Activated CD4-positive, alpha-beta T cell treated with anti-CD3 and anti-CD28 coated beads for 24 hours (primary cell): ENCODE measurements at regions not wholly inside any gene's neighbourhood (a gene's known extent, or its start where the extent isn't known, plus 50 kb on each side); places are given as distances from the start of the nearest gene placed in this dataset.
"Not testable (repeated sequence)": the region's sequence is repeated elsewhere in the genome, so short reads cannot be mapped to it uniquely, and the experiment has no call there.

Experiments
- DNase-seq, 2 donors: peaks; one replicate each; pipeline ENCODE4 v3.0.0-alpha.2; 2020; ENCODE audit warnings: low read depth in 2 of 2

DNA sequence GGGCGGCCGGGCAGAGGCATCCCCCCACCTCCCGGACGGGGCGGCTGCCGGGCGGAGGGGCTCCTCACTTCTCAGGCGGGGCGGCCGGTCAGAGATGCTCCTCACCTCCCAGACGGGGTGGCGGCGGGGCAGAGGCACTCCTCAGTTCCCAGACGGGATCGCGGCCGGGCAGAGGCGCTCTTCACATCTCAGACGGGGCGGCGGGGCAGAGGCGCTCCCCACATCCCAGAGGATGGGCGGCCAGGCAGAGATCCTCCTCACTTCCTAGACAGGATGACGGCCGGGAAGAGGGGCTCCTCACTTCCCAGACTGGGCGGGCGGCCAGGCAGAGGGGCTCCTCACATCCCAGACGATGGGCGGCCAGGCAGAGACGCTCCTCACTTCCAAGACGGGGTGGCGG lies 463.2 kb downstream of the SQOR start:
- DNase-seq, result not testable (repeated sequence)

DNA sequence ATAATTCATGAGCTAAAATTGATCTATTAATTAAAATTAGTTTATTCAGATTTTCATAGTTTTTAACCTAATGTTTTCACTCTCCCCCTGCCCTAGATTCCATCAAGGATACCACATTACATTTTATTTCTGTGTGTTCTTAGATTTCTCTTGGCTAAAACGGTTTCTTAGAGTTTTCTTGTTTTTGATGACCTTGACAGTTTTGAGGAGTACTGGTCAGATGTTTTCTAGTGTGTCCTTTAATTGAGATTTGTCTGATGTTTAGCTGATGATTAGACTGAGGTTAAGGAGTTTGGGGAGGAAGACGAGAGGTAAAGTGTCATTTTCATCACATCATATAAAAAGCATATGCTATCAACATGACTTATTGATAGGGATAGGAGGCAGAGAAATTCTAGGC lies 475.9 kb downstream of the SQOR start:
- DNase-seq, result no peak

DNA sequence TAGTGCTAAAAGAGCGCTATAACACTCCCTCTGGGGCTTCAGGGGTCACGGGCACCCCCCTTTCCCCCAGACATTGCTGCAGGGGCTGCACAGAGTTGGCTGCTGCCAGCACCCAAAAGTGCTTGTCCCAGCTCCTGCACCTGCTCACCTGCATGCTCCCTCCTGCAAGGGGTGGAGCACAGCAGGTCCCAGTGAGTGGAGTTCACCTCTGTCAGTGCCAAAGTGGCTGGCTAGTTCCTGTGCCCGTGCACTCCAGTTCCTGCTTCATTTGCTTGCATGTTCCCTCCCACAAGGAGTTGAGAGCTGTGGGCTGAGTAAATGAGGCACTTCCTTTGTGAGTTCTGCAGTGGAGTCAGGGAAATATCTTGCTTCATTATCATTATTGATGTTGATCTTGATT lies 476.9 kb downstream of the SQOR start:
- DNase-seq, result no peak

DNA sequence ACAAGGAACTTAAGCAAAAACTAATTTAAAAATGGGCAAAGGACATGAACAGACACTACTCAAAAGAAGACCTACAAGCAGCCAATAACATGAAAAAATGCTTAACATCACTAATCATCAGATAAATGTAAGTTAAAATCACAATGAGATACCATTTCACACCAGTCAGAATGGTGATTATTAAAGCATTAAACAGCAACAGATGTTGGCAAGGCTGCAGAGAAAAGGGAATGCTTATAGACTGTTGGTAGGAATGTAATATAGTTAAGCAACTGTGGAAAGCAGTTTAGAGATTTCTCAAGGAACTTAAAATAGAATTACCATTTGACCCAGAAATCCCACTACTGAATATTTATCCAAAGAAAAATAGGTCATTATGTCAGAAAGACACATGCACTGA lies 482.2 kb downstream of the SQOR start:
- no peak for DNase-seq

DNA sequence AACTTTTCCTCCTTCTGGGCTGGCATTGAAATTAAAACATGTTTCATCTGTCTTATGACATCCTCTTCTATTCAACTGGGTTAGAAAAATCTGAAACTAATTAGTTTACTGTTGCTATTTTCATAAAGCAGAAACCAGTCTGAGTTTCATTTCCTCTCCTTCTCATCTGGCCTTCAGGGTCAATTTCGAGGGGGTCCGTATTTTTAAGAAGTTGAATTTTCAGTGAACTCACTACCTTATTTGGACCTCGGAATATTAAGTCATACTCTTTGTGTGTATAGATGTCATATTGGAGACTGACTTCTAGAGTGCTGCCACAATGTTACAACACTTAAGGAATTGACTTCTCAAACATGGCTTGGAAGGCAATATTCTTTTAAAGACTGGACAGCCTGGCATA lies 485.9 kb downstream of the SQOR start:
- DNase-seq, result no peak

DNA sequence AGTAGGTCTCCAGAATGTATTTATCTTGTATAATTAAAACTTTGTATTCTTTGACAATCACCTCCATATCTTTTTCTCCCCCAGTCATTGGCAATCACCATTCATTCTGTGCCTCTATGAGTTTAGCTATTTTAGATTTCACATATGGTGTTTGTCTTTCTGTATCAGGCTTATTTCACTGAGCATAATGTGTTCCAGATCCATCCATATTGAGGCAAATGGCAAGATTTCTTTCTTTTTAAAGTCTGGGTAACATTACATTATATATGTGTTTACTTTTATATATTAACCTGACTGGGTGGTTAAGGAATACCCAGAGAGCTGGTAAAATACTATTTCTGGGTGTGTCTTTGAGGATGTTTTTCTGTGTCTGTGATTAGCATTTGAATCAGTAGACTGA lies 486.6 kb downstream of the SQOR start:
- no peak for DNase-seq

DNA sequence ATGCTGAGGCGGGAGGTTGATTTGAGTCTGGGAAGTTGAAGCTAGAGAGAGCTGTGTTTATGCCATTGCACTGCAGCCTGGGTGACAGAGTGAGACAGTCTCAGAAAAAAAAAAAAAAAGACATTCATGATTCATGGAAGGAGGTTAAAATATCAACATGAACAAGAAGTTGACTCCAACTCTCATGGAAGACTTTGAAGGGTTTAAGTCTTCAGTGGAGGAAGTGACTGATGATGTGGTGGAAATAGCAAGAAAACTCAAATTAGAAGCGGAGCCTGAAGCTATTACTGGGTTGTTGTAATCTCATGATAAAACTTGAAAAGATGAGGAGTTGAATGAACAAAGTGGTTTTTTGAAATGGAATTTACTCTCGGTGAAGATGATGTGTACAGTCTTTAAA lies 491.8 kb downstream of the SQOR start:
- DNase-seq, result no peak

DNA sequence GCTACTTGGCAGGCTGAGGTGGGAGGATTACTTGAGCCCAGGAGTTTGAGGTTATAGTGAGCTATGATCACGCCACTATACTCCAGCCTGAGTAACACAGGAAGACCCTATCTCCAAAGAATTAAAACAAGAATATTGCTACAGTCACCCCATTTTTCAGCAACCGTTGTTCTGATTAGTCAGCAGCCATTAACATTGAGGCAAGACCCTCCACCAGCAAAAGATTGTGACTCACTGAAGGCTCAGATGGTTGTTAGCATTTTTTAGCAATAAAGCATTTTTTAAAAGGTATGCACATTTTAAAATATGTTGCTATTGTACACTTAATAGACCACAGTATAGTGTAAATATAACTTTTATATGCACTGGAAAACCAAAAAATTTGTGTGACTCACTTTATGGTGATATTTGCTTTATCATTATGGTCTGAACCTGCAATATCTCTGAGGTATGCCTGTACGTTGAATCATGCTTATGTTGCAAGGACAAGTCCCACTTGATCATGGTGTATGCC lies 492.6 kb downstream of the SQOR start:
- no peak for DNase-seq

DNA sequence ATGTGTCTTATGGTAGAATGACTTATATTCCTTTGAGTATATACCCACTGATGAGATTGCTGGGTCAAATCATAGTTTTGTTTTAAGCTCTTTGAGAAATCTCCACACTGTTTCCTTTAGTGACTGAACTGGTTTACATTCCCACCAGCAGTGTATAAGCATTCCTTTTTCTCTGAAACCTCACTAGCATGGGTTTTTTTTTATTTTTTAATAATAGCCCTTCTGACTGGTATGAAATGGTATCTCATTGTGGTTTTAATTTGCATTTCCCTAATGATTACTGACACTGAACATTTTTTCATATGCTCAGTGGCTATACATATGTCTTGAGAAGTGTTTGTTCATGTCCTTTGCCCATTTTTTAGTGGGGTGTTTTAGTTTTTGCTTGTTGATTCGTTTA lies 494.3 kb downstream of the SQOR start:
- DNase-seq, result no peak

DNA sequence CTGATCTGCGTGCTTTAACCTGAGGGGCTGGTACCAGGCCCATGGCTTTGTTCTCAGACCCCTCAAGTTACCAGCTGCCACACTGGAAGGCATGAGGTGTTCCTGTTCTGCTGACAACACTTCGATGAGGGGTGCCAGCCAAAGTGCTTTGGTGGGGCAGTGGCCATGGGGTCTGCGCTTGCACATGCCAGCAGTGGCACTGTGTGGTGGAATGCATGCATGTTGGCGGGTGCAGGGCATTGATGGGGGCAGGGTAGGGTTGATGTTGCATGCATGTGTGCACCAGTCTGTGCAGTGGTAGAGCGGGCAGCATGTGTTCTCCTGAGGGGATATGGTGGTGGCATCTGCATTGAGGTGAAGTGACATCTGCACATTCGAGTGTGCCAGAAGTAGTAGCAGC lies 497.0 kb downstream of the SQOR start:
- DNase-seq, result no peak

DNA sequence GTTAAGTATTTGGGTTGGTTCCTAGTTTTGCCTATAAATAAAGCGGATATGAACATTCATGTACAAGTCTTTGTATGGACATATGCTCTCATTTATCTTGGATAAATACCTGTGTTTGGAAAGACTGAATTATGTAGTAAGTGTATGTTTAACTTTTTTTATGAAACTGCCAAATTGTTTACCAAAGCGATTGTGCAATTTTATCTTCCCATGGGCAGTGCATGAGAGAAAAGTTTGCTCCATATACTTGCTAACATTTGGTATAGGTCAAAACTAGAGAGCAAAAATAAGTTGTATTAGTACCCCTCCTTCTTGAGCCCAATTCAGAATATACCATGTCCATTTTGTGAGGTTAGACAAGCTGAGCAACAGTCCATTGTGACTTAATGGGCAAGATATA lies 502.6 kb downstream of the SQOR start:
- no peak for DNase-seq

DNA sequence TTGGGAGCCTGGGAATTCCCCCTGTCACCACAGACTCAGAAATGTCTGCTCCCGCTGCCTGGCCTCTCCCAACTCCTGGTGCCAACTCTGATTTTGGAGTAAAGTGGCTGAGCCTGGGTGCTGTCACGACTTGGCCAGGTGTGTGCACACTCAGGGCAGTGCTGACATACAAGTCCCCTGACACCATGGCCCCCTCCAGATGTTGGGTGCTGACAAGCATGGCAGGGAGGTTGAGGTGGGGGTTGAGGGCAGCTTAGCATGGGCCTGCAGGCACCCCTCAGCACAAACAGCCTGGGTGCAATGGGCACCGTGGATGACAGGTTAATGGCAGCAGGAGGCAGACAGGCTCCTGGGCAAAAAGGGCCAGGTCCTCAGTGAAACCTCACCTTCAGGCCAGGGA lies 511.2 kb downstream of the SQOR start:
- no peak for DNase-seq

DNA sequence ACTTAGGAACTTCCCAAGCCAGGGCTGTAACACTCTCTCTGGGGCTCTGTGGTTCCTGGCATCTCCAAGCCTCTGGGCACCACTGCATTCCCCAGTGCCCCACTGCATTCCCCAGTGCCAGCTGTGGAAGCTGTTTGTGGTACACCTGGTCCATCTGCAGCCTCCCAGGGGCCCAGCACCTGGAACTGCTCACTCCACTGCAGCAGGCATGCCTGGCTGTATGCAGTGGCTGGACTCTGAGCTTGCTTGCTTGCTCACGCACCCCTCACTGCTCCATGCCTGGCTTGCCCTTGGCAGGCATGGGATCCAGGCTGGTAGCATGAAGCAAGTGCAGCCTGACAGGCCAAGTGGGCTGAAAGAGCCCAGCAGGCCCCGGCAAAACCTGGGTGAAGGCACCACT lies 512.1 kb downstream of the SQOR start:
- DNase-seq, result no peak

DNA sequence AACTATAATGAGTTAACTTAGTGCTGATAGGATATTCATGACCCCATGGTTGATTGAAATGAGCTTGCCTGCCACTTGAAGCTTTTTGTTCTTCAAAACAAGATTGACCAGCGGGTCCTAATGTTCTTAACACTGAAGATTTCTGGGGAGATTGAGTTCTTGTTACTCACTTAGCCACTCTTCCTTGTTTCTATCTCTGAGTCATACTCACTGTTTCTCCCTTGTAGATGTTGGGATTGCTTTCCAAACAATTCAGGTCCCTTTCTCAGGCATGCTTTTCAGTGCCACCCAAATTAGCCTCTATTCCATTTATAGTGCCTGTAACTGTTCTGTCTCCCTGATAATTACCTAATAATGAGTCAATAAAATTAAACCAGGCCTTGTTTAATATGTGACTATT lies 517.0 kb downstream of the SQOR start:
- no peak for DNase-seq

DNA sequence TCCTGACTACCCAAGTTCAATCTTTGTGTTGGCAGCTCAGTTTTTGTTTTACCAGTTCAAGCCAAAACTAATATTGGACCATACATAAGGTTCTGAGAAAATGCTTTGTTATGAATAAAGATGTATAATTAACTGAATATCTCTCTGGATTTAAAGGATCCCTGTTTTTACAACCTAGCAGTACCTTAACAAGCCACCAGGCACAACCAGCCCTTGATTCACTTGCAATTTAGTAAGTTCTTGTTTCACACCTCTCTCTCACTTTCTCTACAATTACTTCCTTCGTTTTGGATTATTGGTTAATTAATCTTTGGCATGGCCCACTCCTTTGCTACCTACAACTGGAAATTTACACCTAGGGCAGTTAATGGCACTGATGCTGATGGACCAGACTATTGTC lies 531.9 kb downstream of the SQOR start:
- DNase-seq, result no peak

DNA sequence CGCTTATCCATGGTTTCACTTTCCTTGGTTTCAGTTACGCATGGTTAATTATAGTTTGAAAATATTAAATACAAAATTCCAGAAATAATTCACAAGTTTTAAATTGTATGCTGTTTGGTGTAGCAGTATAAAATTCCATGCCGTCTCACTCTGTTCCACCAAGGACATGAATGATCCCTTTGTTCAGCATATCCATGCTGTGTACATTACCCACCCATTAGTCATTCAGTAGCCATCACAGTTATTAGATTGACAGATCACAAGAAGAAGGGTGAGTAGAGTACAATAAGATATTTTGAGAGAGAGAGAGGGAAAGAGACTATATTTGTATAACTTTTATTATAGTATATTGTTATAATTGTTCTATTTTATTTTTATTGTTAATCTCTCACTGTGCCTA lies 535.5 kb downstream of the SQOR start:
- DNase-seq, result no peak

DNA sequence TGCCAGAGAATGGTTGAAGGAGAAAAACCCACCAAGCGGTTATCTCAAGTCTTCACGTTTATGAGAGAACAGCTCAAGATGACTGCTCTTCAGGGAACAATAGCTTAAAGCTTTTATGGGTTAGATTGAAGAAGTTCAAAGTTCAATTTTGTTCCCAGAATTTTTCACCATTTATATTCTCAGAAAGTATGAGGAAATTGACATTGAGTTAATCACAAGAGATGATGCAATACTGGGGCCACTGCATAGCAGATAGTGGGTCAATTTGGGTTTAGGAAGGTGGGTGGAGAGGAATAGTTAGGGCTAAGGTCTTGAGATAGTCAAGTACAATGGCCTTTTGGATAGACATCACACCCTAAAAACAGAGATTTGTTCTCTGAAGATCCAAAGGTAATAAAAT lies 539.3 kb downstream of the SQOR start:
- DNase-seq, result no peak

DNA sequence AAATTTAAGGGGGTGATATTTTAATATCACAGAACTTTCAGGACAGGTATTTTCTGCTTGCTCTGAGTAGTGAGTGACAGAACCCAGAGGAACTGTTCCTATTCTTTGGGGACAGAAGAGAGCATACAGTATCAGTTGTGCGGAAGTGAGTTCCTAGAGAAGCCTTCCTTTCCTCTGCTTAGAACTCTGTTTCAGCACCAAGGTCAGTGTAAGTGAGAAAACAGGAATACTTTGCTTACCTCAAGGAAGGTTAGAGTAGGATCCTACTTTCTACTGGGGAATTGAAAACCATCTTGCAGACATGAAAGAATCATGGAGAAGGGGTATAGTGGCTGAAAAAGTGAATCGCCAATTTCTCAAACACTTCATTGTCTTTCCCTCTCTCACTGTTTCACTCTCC lies 542.4 kb downstream of the SQOR start:
- DNase-seq, result no peak

DNA sequence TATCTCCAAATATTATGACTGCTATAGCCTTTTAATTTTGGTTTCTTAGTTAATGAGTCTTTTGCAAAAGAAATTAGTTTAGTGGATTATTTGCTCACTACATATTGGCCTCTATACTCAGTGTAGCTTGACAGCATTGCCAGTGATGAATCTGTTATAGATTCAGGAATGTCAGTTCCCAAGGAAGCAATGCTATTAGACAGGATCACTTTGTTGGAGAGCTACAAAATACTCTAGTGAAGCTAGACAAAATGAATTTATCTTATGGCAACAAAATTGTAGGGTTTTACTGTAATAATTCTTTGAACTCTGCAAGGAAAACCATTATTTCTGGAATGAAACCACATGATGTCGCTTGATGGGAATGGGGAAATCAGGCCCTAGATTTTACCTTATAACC lies 543.3 kb downstream of the SQOR start:
- DNase-seq, result no peak

DNA sequence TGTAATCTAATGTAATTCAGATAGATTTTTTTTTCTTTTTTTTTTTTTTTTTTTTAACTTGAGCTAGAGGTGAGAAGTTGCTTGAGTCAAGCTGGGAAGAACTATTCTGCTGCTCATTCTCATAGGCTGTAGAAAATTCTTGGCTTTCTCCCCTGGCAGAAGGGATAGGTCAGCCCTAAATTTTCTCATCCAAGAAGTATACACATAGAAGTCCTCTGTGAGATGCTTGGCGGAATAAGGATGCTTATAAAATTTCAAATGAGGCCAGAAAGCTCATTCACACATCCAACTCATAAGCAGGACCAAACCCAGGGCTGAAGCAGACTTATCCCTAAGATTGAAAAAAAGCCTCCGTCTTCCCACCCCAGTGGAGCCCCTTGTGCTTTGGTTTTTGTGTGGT lies 572.5 kb downstream of the SQOR start:
- no peak for DNase-seq

DNA sequence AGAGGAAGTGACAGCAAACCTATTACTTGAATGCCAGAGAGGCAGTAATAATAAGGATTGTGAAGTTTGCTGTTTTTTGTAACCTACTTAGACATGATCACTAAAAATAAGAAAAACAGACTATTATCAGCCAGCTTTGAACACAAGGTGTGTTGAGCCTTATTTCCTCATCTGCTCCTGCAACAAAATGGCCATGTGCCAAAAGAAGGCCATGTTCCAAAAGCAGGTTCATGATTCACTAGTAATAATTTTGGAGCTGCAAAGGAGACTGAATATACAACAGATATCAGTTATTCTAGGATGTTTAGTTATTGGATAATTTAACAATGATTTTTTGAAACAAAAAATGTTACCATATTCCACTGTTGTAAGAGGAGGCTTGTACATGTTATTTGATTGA lies 578.7 kb downstream of the SQOR start:
- DNase-seq, result no peak

DNA sequence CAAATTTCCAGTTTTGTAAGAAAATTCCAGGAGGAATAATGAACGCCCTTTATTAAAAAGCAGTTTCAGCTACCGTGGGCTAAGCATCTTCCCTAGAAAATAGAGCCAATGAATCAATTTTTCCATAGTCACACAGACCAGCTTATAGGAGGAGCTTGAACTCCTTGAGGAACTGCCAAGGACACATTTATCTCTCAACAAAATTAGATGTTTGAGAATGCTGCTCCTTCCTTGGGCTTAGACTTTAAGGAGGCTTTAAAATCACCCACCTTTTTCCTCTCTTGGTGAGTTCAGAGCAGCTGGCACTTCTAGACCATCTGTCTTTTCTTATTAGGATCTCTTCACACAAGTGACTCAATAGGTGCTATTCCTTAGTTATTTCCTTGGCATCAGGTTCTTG lies 588.0 kb downstream of the SQOR start:
- no peak for DNase-seq

DNA sequence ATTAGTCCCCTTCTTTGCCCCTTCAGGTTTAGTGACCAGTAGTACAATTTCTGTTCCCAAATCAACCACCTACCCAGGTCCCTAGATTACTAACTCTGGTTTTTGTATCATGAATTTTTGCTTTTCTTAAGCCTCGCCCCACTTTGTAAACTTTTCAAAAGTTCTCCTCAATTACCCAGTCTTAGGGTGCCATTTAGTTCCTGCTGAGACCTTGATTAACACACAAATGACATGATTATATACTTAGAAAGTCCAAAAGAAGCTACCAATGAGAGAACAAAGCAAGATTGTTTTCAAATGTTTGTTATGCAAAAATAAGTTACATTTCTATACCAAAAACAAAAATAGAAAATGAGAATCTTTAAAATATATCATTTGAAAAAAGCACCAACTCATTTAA lies 594.4 kb downstream of the SQOR start:
- DNase-seq, result no peak

DNA sequence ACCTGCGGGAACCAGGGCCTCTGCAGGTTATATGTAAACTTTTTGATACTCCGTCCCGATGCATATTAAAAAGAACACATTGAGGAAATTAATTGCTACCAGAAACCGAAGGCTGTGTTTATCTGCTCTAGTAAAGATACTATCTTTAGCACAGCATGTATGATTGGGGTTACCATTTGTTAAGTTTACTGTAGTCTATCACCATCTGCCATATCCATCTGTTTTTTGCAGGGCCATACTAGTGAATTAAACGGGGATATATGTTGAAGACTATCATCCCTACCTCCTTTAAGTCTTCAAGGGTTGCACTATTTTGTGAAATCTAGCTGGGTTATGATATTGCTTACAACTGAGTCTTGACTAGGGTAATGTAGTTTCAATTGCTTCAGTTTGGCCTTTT lies 597.0 kb downstream of the SQOR start:
- DNase-seq, result no peak

DNA sequence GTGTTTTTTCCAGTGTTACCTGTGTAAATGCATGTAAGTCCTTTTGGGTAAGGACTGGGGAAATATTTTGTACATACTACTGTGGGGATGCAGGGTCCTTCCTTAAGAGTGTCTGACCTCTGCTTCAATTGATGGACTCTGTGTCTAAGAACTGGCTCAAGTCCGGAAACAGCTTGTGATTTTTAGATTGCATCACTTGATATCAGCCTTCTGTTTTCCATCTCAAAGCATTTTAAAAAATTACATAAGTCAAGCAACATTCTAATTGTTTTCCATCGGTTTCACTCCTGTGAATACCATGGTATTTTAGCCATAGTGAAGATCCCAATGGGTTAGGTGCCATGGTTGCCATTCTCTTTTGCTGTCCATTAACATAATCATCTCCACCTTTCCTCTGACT lies 597.6 kb downstream of the SQOR start:
- no peak for DNase-seq
